NCI-H146 treated with DMSO at 0.1 percent for 48 hours (cell line): ENCODE measurements at regions not wholly inside any gene's neighbourhood (a gene's known extent, or its start where the extent isn't known, plus 50 kb on each side); places are given as distances from the start of the nearest gene placed in this dataset.
A peak's percentile ranks its signal among the peaks of the same experiment; 100 is the strongest.

Experiments used
- DNase-seq: peaks from one replicate; lab custom pipeline; 2025; ENCODE audit not compliant: unreplicated experiment; lab: John Stamatoyannopoulos, UW

GRCh38 chr18:46343456-46343855 lies 239.3 kb downstream of the HAUS1 start:
- no peak for DNase-seq

- DNase-seq = peak; percentile 18
Measured at GRCh38 chr18:46343931-46344372, 239.8 kb downstream of the HAUS1 start.

- no peak for DNase-seq
Measured at GRCh38 chr18:46344416-46345180, 240.4 kb downstream of the HAUS1 start.

- DNase-seq = no peak
Measured at GRCh38 chr18:46345181-46345465, 240.9 kb downstream of the HAUS1 start.

GRCh38 chr18:46346213-46346612 lies 242.0 kb downstream of the HAUS1 start:
- DNase-seq = no peak

GRCh38 chr18:46346896-46347630 lies 242.9 kb downstream of the HAUS1 start:
- DNase-seq = no peak

- no peak for DNase-seq
Measured at GRCh38 chr18:46350598-46351159, 246.5 kb downstream of the HAUS1 start.

- no peak for DNase-seq
Measured at GRCh38 chr18:46352520-46353250, 248.5 kb downstream of the HAUS1 start.

GRCh38 chr18:46353460-46353859 lies 249.3 kb downstream of the HAUS1 start:
- no peak for DNase-seq

- DNase-seq = no peak
Measured at GRCh38 chr18:46356278-46357033, 252.3 kb downstream of the HAUS1 start.

- DNase-seq = no peak
Measured at GRCh38 chr18:46360102-46360699, 256.0 kb downstream of the HAUS1 start.

- no peak for DNase-seq
Measured at GRCh38 chr18:46360866-46361265, 256.7 kb downstream of the HAUS1 start.

GRCh38 chr18:46362533-46362932 lies 258.3 kb downstream of the HAUS1 start:
- DNase-seq = no peak

GRCh38 chr18:46364048-46364447 lies 259.9 kb downstream of the HAUS1 start:
- DNase-seq = no peak

GRCh38 chr18:46366201-46366600 lies 262.0 kb downstream of the HAUS1 start:
- DNase-seq = no peak

GRCh38 chr18:46366751-46367376 lies 262.7 kb downstream of the HAUS1 start:
- DNase-seq = no peak

GRCh38 chr18:46369323-46369722 lies 265.1 kb downstream of the HAUS1 start:
- no peak for DNase-seq

- no peak for DNase-seq
Measured at GRCh38 chr18:46370898-46371297, 266.7 kb downstream of the HAUS1 start.

GRCh38 chr18:46372670-46373069 lies 268.5 kb downstream of the HAUS1 start:
- no peak for DNase-seq

GRCh38 chr18:46373131-46373530 lies 268.9 kb downstream of the HAUS1 start:
- DNase-seq = no peak
